H1 (cell line): ENCODE measurements at regions not wholly inside any gene's neighbourhood (a gene's known extent, or its start where the extent isn't known, plus 50 kb on each side); places are given as distances from the start of the nearest gene placed in this dataset.
A peak's percentile ranks its signal among the peaks of the same experiment; 100 is the strongest.

Experiments used
- CTCF ChIA-PET: fragments of 300-600 bp; sonication (Branson Sonifier 250); formaldehyde crosslinking; loops from one replicate; lab custom pipeline; 2021; ENCODE audit not compliant: partially characterized antibody; lab: Charles Lee
- POLR2A ChIA-PET: fragments of 300-600 bp; sonication (Branson Sonifier 250); formaldehyde crosslinking; loops from one replicate; lab custom pipeline; 2021; ENCODE audit warnings: inconsistent platforms; ENCODE audit not compliant: partially characterized antibody; lab: Charles Lee
- DNase-seq, 2 experiments: peaks; one replicate each; pipeline versions ENCODE4 v3.0.0 to v3.0.0-alpha.2; 2010 to 2022; ENCODE audit warnings: low spot score in 2 of 2, low read depth in 1 of 2, mixed read lengths in 1 of 2
- FAIRE-seq: peaks from 2 replicates; lab custom pipeline; 2011; peaks lifted over from hg19 to GRCh38; lab: Jason Lieb, UNC
- H2AFZ ChIP-seq: 2 replicates; pipeline ENCODE4 v1.8.1; 2012; ENCODE audit warnings: low read length, inconsistent platforms
- H2AK5ac ChIP-seq: 2 replicates; pipeline ENCODE4 v1.6.1; 2013; ENCODE audit warnings: low read depth, low read length
- H2BK120ac ChIP-seq: replicated peaks from 2 replicates; pipeline ENCODE3; 2013; ENCODE audit warnings: low read depth, low read length, inconsistent platforms
- H2BK12ac ChIP-seq: 2 replicates; pipeline ENCODE4 v1.6.1; 2013; ENCODE audit warnings: low read depth, low read length
- H2BK15ac ChIP-seq: 2 replicates; pipeline ENCODE4 v1.6.1; 2013; ENCODE audit warnings: low read length
- H2BK20ac ChIP-seq: 2 replicates; pipeline ENCODE4 v1.6.1; 2013; ENCODE audit warnings: low read length
- H2BK5ac ChIP-seq: 2 replicates; pipeline ENCODE4 v1.6.1; 2013; ENCODE audit warnings: low read depth, low read length
- H3K14ac ChIP-seq: 2 replicates; pipeline ENCODE4 v1.6.1; 2013; ENCODE audit warnings: inconsistent platforms; ENCODE audit not compliant: insufficient read length
- H3K18ac ChIP-seq: 2 replicates; pipeline ENCODE4 v1.6.1; 2013; ENCODE audit warnings: low read length; ENCODE audit errors: extremely low read depth
- H3K23ac ChIP-seq: 2 replicates; pipeline ENCODE4 v1.6.1; 2013; ENCODE audit warnings: inconsistent platforms; ENCODE audit not compliant: insufficient read length
- H3K23me2 ChIP-seq: 2 replicates; pipeline ENCODE4 v1.6.1; 2013; ENCODE audit warnings: low read depth, low read length
- H3K27ac ChIP-seq: 2 replicates; pipeline ENCODE4 v1.6.1; 2011; ENCODE audit warnings: low read depth, low read length, inconsistent platforms
- H3K27me3 ChIP-seq, 4 experiments: replicated peaks in 1 of 4; 1 replicate in 1 of 4; 2 replicates in 3 of 4; pipeline versions ENCODE4 v1.6.1 to v1.8.1; 2011 to 2013; ENCODE audit warnings: low read length in 3 of 4, mild to moderate bottlenecking in 3 of 4, inconsistent platforms in 2 of 4, mixed read lengths in 2 of 4, moderate library complexity in 1 of 4; ENCODE audit not compliant: control insufficient read depth in 3 of 4, insufficient read depth in 3 of 4; ENCODE audit errors: extremely low read depth in 1 of 4
- H3K36me3 ChIP-seq, 4 experiments: 2 replicates each; pipeline versions ENCODE4 v1.6.1 to v1.8.1; 2011 to 2013; ENCODE audit warnings: mild to moderate bottlenecking in 4 of 4, low read length in 3 of 4, moderate library complexity in 2 of 4, control low read depth in 1 of 4, inconsistent platforms in 1 of 4; ENCODE audit not compliant: insufficient read depth in 4 of 4, control insufficient read depth in 2 of 4
- H3K4ac ChIP-seq: replicated peaks from 2 replicates; pipeline ENCODE3; 2013; ENCODE audit warnings: low read length, low read depth, mixed read lengths, inconsistent platforms; ENCODE audit not compliant: insufficient read length
- H3K4me1 ChIP-seq, 4 experiments: replicated peaks in 1 of 4; 1 replicate in 1 of 4; 2 replicates in 3 of 4; pipeline versions ENCODE4 v1.6.1 to v1.8.1; 2011 to 2013; ENCODE audit warnings: low read length in 3 of 4, inconsistent platforms in 2 of 4, mixed read lengths in 1 of 4; ENCODE audit not compliant: insufficient read depth in 4 of 4, control insufficient read depth in 3 of 4
- H3K4me2 ChIP-seq, 2 experiments: 2 replicates each; pipeline versions ENCODE4 v1.6.1 to v1.8.1; 2011 to 2013; ENCODE audit warnings: low read depth in 2 of 2, low read length in 2 of 2, control low read depth in 1 of 2, inconsistent platforms in 1 of 2, mild to moderate bottlenecking in 1 of 2; ENCODE audit not compliant: insufficient read depth in 1 of 2
- H3K4me3 ChIP-seq, 4 experiments: fragments of 200-600, 300-600 bp in 1 of 4; sonication (generic), shearing (Covaris generic), sonication (Bioruptor Twin) in 1 of 4; 2 replicates each; pipeline versions ENCODE4 v1.5.1 to v1.8.1; 2011 to 2016; ENCODE audit warnings: low read length in 4 of 4, low read depth in 3 of 4, control low read depth in 2 of 4, inconsistent platforms in 2 of 4, mild to moderate bottlenecking in 2 of 4, mixed read lengths in 1 of 4, moderate library complexity in 1 of 4; ENCODE audit not compliant: insufficient read depth in 2 of 4; ENCODE audit errors: extremely low read depth in 1 of 4
- H3K56ac ChIP-seq: replicated peaks from 2 replicates; pipeline ENCODE3; 2013; ENCODE audit warnings: low read depth, mild to moderate bottlenecking, mixed read lengths, low read length, inconsistent platforms; ENCODE audit not compliant: insufficient read length
- H3K79me1 ChIP-seq: 2 replicates; pipeline ENCODE4 v1.6.1; 2013; ENCODE audit warnings: low read depth, low read length, control low read depth
- H3K79me2 ChIP-seq, 2 experiments: 2 replicates each; pipeline versions ENCODE4 v1.6.1 to v1.8.1; 2012 to 2013; ENCODE audit warnings: low read length in 2 of 2, mild to moderate bottlenecking in 2 of 2, inconsistent platforms in 1 of 2; ENCODE audit not compliant: insufficient read depth in 2 of 2, control insufficient read depth in 1 of 2
- H3K9ac ChIP-seq, 4 experiments: replicated peaks in 1 of 4; 1 replicate in 1 of 4; 2 replicates in 3 of 4; pipeline versions ENCODE4 v1.6.1 to v1.8.1; 2011 to 2013; ENCODE audit warnings: low read depth in 3 of 4, low read length in 3 of 4, control low read depth in 2 of 4, mild to moderate bottlenecking in 2 of 4, moderate library complexity in 2 of 4, inconsistent platforms in 1 of 4; ENCODE audit errors: extremely low read depth in 1 of 4
- H3K9me3 ChIP-seq, 2 experiments: 2 replicates each; pipeline versions ENCODE4 v1.6.1 to v1.8.1; 2012 to 2013; ENCODE audit warnings: mild to moderate bottlenecking in 2 of 2, moderate library complexity in 2 of 2, control low read depth in 1 of 2, inconsistent platforms in 1 of 2, low read depth in 1 of 2, low read length in 1 of 2, mixed read lengths in 1 of 2; ENCODE audit not compliant: insufficient read depth in 2 of 2
- H4K20me1 ChIP-seq, 2 experiments: replicated peaks in 1 of 2; 2 replicates each; pipeline versions ENCODE3 to v1.8.1; 2011 to 2013; ENCODE audit warnings: inconsistent platforms in 2 of 2, low read length in 2 of 2, mild to moderate bottlenecking in 1 of 2; ENCODE audit not compliant: insufficient read depth in 2 of 2, control insufficient read depth in 1 of 2
- H4K5ac ChIP-seq: 2 replicates; pipeline ENCODE4 v1.6.1; 2013; ENCODE audit warnings: low read length, low read depth, mixed read lengths, inconsistent platforms; ENCODE audit not compliant: insufficient read length
- H4K8ac ChIP-seq: 2 replicates; pipeline ENCODE4 v1.8.0; 2013; ENCODE audit warnings: mild to moderate bottlenecking, moderate library complexity, low read length, inconsistent platforms; ENCODE audit not compliant: insufficient read depth; ENCODE audit errors: extremely low read depth
- H4K91ac ChIP-seq: replicated peaks from 2 replicates; pipeline ENCODE3; 2013; ENCODE audit warnings: low read length, mixed read lengths, inconsistent platforms; ENCODE audit not compliant: insufficient read length
- BCL11A ChIP-seq, 2 experiments: IDR thresholded peaks; one replicate each; pipeline ENCODE4 v1.6.1; 2011; ENCODE audit warnings: low read depth in 2 of 2, low read length in 2 of 2, mild to moderate bottlenecking in 2 of 2
- BRCA1 ChIP-seq: IDR thresholded peaks from 2 replicates; pipeline ENCODE4 v1.6.1; 2012; ENCODE audit warnings: low read depth, low read length, improper control_type of control experiment
- CBX5 ChIP-seq: fragments of 300-800, 300-1000 bp; sonication (generic); IDR thresholded peaks from 2 replicates; pipeline ENCODE4 v1.7.1; 2016; ENCODE audit warnings: antibody characterized with exemption, low read length, low read depth
- CEBPB ChIP-seq: IDR thresholded peaks from 2 replicates; pipeline ENCODE4 v1.6.1; 2012; ENCODE audit warnings: low read depth, low read length
- MAFK ChIP-seq: IDR thresholded peaks from 2 replicates; pipeline ENCODE4 v1.6.1; 2012; ENCODE audit warnings: low read depth, mild to moderate bottlenecking, improper control_type of control experiment, low read length
- SIN3A ChIP-seq, 2 experiments: IDR thresholded peaks in 1 of 2; conservative IDR thresholded peaks in 1 of 2; 2 replicates each; pipeline ENCODE4 v1.6.1; 2011 to 2012; ENCODE audit warnings: low read length in 2 of 2, improper control_type of control experiment in 1 of 2, low read depth in 1 of 2, mild to moderate bottlenecking in 1 of 2
- SP2 ChIP-seq: IDR thresholded peaks from 2 replicates; pipeline ENCODE4 v1.6.1; 2012; ENCODE audit warnings: mild to moderate bottlenecking, low read length, inconsistent platforms
- WGBS, 2 experiments: shearing (Covaris generic) in 1 of 2; methylation state at CpG; one replicate each; pipeline versions ENCODE4 v1.1.6 to v1.1.7; 2013 to 2015; ENCODE audit warnings: low lambda C conversion rate in 2 of 2, mixed read lengths in 2 of 2, inconsistent platforms in 1 of 2, low coverage in 1 of 2, missing lambda C conversion rate in 1 of 2; ENCODE audit not compliant: insufficient replicate concordance in 2 of 2, insufficient coverage in 1 of 2, insufficient read length in 1 of 2; ENCODE audit errors: extremely low coverage in 1 of 2, missing lambda C conversion rate in 1 of 2; 5-methylcytosine and 5-hydroxymethylcytosine counted together

GRCh38 chr4:15303052-15303641 is 124.7 kb upstream of the C1QTNF7 start:
- Histone ChIP-seq H2BK20ac (no peak overlapping the region), H4K5ac (no peak overlapping the region), H3K36me3 (no peaks in the 10 kb centered on the region), H2BK15ac (no peak overlapping the region), H2BK5ac (no peak overlapping the region), H3K27ac (no peak overlapping the region), H3K23ac (no peak overlapping the region), H4K8ac (no peak overlapping the region), H4K91ac (no peak overlapping the region), H2BK120ac (no peak overlapping the region), H3K79me1 (no peaks in the 10 kb centered on the region), H3K23me2 (no peaks in the 10 kb centered on the region), H3K27me3 (no peaks in the 10 kb centered on the region; a peak in 1 of 7 replicates), H3K4ac (no peak overlapping the region), H3K79me2 (no peaks in the 10 kb centered on the region), H3K4me2 (no peak overlapping the region), H2AK5ac (no peak overlapping the region), H3K9me3 (no peaks in the 10 kb centered on the region; a peak in 1 of 4 replicates), H3K4me3 (no peak overlapping the region), H3K14ac (no peak overlapping the region), H3K9ac (no peak overlapping the region), H2BK12ac (no peak overlapping the region), H3K18ac (no peak overlapping the region), H3K4me1 (no peaks in the 10 kb centered on the region), H2AFZ (no peak overlapping the region; the same call in 1 of the 2 replicates), H4K20me1 (no peaks in the 10 kb centered on the region), H3K56ac (no peak overlapping the region)
- no peak for DNase-seq
- FAIRE-seq, result no peak
- TF ChIP-seq BRCA1 (no peak), MAFK (peak; percentile 97), CBX5 (no peak), CEBPB (no peak), SP2 (no peak), SIN3A (conservative IDR thresholded peaks at IDR 0.05 in 1 of 2, IDR thresholded peaks at IDR 0.05 in 1 of 2; ENCODE audit: low read depth in 1 of 2, low read length in 2 of 2) (no peak), BCL11A (IDR thresholded peaks at IDR 0.05; ENCODE audit: low read depth in 2 of 2, low read length in 2 of 2) (no peak)
- ChIA-PET CTCF (interaction anchor here (0.8 to 1.6 kb wide), 3 partner anchors 9 to 45 kb away, joined by 3 to 4 read pairs (median 3); no protein-coding TSS in a partner anchor), POLR2A (no interaction called here)
- 91% methylated on average over 2 of the region's 2 CpGs; no CpG with 5 or more reads in 1 of the 2 experiments for WGBS, 2 experiments
